ENCODE measurements at regions not wholly inside any gene's neighbourhood (a gene's known extent, or its start where the extent isn't known, plus 50 kb on each side); places are given as distances from the start of the nearest gene placed in this dataset.
A peak's percentile ranks its signal among the peaks of the same experiment; 100 is the strongest.

DNA sequence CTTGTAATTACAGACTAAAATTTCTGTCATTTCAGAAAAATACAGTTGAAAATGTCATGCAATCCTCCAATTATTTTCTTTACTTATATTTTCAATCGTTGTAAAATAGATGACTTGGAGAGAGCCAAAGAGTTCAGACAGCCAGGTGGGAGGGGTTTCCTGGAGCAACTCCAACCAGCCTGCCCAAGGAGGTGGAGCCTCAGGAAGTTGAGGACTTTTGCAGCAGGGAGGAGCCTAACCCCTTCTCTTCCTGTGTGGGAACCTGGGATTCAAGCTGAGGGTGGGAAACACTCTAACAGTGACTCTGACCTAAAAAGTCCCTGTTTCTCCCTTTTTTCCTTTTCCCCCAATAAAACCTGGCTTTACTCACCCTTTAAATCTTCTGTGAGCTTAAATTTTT lies 72.2 kb upstream of the GABRG1 start:
- Histone ChIP-seq H3K4me3 (ENCODE audit: insufficient read depth, low read depth, low read length) (no peak overlapping the region), H3K27me3 (ENCODE audit: control insufficient read depth, insufficient read depth, low read length) (no peaks in the 10 kb centered on the region)
- peak; percentile 1 for DNase-seq

DNA sequence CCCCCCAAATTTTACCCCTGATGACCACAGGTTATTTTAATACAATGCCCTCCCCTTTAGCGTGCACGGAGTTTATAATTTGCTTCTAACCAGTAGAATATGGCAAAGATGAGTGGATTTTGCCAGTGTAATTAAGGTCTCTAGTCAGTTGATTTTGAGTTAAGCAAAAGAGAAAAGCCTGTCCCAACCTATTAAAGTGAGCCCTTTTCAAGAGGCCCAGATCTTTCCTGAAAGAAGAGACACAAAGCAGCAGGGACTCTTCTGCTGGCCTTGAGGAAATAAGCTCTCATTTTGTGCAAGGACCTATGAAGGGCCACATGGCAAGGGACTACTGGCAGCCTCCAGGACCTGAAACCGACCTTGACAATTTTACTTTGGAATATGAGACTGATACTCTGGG lies 61.9 kb upstream of the GABRG1 start:
- Histone ChIP-seq H3K27me3 (ENCODE audit: control insufficient read depth, insufficient read depth, low read length) (no peaks in the 10 kb centered on the region), H3K36me3 (replicated peaks; ENCODE audit: control insufficient read depth, insufficient read depth, low read length) (no peaks in the 10 kb centered on the region), H3K4me3 (ENCODE audit: insufficient read depth, low read depth, low read length) (no peak overlapping the region)
- no peak for DNase-seq

More for the DNA sequence above, 72.2 kb upstream of the GABRG1 start:
- H3K36me3 ChIP-seq (replicated peaks; ENCODE audit: control insufficient read depth, insufficient read depth, low read length), result no peaks in the 10 kb centered on the region

DNA sequence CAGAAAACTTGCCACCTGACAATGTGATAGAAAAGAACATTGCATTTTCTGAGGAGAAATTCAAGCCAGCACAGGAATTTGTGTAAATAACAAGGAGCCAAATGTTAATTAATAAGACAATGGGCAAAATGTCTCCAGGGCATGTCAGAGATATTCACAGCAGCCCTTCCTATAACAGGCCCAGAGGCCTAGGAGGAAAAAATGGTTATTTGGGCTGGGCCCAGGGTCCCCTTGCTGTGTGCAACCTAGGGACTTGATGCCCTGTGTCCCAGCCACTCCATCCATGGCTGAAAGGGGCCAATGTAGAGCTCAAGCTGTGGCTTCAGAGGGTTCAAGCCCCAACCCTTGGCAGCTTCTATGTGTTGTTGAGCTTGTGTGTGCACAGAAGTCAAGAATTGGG lies 55.5 kb upstream of the GABRG1 start:
- Histone ChIP-seq H3K4me3 (ENCODE audit: insufficient read depth, low read depth, low read length) (no peak overlapping the region), H3K27me3 (ENCODE audit: control insufficient read depth, insufficient read depth, low read length) (no peaks in the 10 kb centered on the region), H3K36me3 (replicated peaks; ENCODE audit: control insufficient read depth, insufficient read depth, low read length) (no peaks in the 10 kb centered on the region)
- DNase-seq, result no peak

Measured in H7 (cell line).